ENCODE measurements at regions not wholly inside any gene's neighbourhood (a gene's known extent, or its start where the extent isn't known, plus 50 kb on each side); places are given as distances from the start of the nearest gene placed in this dataset.
"Not testable (repeated sequence)": the region's sequence is repeated elsewhere in the genome, so short reads cannot be mapped to it uniquely, and the experiment has no call there.

GRCh38 chr2:92073815-92074548 is 2797.2 kb upstream of the TEKT4 start:
- H3K27ac ChIP-seq, result no peak overlapping the region
- ATAC-seq (no peak), FAIRE-seq (no peak), DNase-seq (ENCODE audit: low read depth in 1 of 2, low spot score in 1 of 2) (no peak)
- H3K4me3 ChIP-seq, result no peak overlapping the region
- TF ChIP-seq BCL3 (IDR thresholded peaks at IDR 0.05) (no peak), KDM5A (IDR thresholded peaks at IDR 0.05) (no peak)
- 80% methylated on average over 45 of the region's 45 CpGs for WGBS (ENCODE audit: missing lambda C conversion rate)
- H3K9me3 ChIP-seq, result no peaks in the 10 kb centered on the region
- CTCF ChIA-PET, result no interaction called here
- no peaks in the 10 kb centered on the region for H3K4me1 ChIP-seq
- POLR2A ChIA-PET, result no interaction called here
- no peak overlapping the region for H3K4me2 ChIP-seq

GRCh38 chr2:92074549-92074898 is 2796.7 kb upstream of the TEKT4 start:
- Histone ChIP-seq H3K27ac (no peak overlapping the region), H3K4me1 (no peaks in the 10 kb centered on the region), H3K9me3 (peaks cover 1% of the 10 kb centered on the region; the same call in 1 of the 3 replicates), H3K4me3 (no peak overlapping the region), H3K4me2 (no peak overlapping the region)
- POLR2A ChIA-PET, result no interaction called here
- no peak for ATAC-seq
- TF ChIP-seq CTCF (IDR thresholded peaks at IDR 0.05) (no peak), HMGXB4 (CRISPR knock-in tag; IDR thresholded peaks at IDR 0.05; ENCODE audit: borderline replicate concordance) (no peak), CEBPB (IDR thresholded peaks at IDR 0.05) (no peak), POLR2AphosphoS2 (conservative IDR thresholded peaks at IDR 0.05; ENCODE audit: low read length) (no peak)
- no peak for FAIRE-seq
- DNase-seq (ENCODE audit: low read depth in 1 of 2, low spot score in 1 of 2), result no peak
- CTCF ChIA-PET, result no interaction called here
- WGBS (ENCODE audit: missing lambda C conversion rate), result 84% methylated on average over 28 of the region's 29 CpGs

GRCh38 chr2:92075363-92075762 is 2795.9 kb upstream of the TEKT4 start:
- DNase-seq (ENCODE audit: low read depth in 1 of 2, low spot score in 1 of 2); H3K4me1 ChIP-seq; H3K27ac ChIP-seq; H3K4me2 ChIP-seq; CTCF ChIA-PET; ATAC-seq; FAIRE-seq; POLR2A ChIA-PET; H3K4me3 ChIP-seq; H3K9me3 ChIP-seq: not testable (repeated sequence)
- 18% methylated on average over 2 of the region's 2 CpGs for WGBS (ENCODE audit: missing lambda C conversion rate)

Measured in A549 (cell line).